ENCODE measurements at regions not wholly inside any gene's neighbourhood (a gene's known extent, or its start where the extent isn't known, plus 50 kb on each side); places are given as distances from the start of the nearest gene placed in this dataset.

GRCh38 chr10:128414568-128414967, 288.3 kb upstream of the MKI67 start:
- H3K4me3 ChIP-seq (ENCODE audit: low read depth in 1 of 3, low read length in 3 of 3), result no peak overlapping the region
- TF ChIP-seq RAD21 (IDR thresholded peaks at IDR 0.05), result no peak
- TF ChIP-seq RXRA (IDR thresholded peaks at IDR 0.05), result no peak
- TF ChIP-seq EGR1 (IDR thresholded peaks at IDR 0.05; ENCODE audit: low read depth in 2 of 2), result no peak
- TF ChIP-seq, protein P1, sequence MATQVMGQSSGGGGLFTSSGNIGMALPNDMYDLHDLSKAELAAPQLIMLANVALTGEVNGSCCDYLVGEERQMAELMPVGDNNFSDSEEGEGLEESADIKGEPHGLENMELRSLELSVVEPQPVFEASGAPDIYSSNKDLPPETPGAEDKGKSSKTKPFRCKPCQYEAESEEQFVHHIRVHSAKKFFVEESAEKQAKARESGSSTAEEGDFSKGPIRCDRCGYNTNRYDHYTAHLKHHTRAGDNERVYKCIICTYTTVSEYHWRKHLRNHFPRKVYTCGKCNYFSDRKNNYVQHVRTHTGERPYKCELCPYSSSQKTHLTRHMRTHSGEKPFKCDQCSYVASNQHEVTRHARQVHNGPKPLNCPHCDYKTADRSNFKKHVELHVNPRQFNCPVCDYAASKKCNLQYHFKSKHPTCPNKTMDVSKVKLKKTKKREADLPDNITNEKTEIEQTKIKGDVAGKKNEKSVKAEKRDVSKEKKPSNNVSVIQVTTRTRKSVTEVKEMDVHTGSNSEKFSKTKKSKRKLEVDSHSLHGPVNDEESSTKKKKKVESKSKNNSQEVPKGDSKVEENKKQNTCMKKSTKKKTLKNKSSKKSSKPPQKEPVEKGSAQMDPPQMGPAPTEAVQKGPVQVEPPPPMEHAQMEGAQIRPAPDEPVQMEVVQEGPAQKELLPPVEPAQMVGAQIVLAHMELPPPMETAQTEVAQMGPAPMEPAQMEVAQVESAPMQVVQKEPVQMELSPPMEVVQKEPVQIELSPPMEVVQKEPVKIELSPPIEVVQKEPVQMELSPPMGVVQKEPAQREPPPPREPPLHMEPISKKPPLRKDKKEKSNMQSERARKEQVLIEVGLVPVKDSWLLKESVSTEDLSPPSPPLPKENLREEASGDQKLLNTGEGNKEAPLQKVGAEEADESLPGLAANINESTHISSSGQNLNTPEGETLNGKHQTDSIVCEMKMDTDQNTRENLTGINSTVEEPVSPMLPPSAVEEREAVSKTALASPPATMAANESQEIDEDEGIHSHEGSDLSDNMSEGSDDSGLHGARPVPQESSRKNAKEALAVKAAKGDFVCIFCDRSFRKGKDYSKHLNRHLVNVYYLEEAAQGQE (IDR thresholded peaks at IDR 0.05), result no peak
- TF ChIP-seq YY1 (IDR thresholded peaks at IDR 0.05), result no peak
- no peak for TF ChIP-seq NR2F2 (IDR thresholded peaks at IDR 0.05)
- no peaks in the 10 kb centered on the region for H3K4me1 ChIP-seq (ENCODE audit: control insufficient read depth in 4 of 4, insufficient read depth in 4 of 4, low read length in 3 of 4)
- H3K36me3 ChIP-seq (ENCODE audit: control insufficient read depth in 4 of 4, insufficient read depth in 3 of 4, low read depth in 1 of 4, low read length in 3 of 4), result no peaks in the 10 kb centered on the region
- H3K9me3 ChIP-seq (ENCODE audit: control insufficient read depth in 4 of 4, low read length in 3 of 4), result peaks cover 0 to 1% (median 0%) of the 10 kb centered on the region in 4 donors
- no peak overlapping the region for H3K9ac ChIP-seq (ENCODE audit: low read depth in 1 of 2, low read length in 2 of 2)
- H3K27me3 ChIP-seq (ENCODE audit: control insufficient read depth in 4 of 4, insufficient read depth in 4 of 4, low read length in 3 of 4), result peaks cover 0 to 3% (median 0%) of the 10 kb centered on the region in 4 donors
- no peak overlapping the region for H3K27ac ChIP-seq (ENCODE audit: low read depth in 1 of 2, low read length in 2 of 2)
- no peak for DNase-seq (ENCODE audit: low spot score)
- WGBS, result 77% methylated on average over 5 of the region's 5 CpGs

DNA sequence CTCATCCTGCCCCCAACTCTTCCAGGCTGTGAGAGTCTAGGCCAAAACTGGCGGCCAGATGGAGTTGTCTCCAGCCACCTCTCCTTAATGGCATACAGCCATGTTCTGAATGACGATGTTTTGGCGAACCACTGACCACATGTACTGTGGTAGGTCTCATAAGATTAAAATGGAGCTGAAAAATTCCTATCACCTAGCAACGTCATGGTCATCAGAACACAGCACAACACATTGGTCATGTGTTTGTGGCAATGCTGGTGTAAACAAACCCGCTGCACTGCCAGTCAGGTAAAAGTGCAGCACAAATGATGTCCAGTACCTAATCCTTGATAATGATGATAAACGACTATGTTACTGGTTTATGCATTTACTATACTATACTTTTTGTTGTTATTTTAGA, 290.0 kb upstream of the MKI67 start:
- TF ChIP-seq CTCF (IDR thresholded peaks at IDR 0.05; ENCODE audit: low read depth, low read length, missing input control), result no peak
- TF ChIP-seq SP1 (IDR thresholded peaks at IDR 0.05), result no peak
- no peak for TF ChIP-seq ZBTB33 (IDR thresholded peaks at IDR 0.05)
- TF ChIP-seq, protein P1 (IDR thresholded peaks at IDR 0.05), result no peak
- no peak for TF ChIP-seq TAF1 (conservative IDR thresholded peaks at IDR 0.05)
- no peak for TF ChIP-seq FOXA1 (IDR thresholded peaks at IDR 0.05)
- TF ChIP-seq RAD21 (IDR thresholded peaks at IDR 0.05), result no peak
- no peak for TF ChIP-seq ATF3 (IDR thresholded peaks at IDR 0.05)
- no peak for TF ChIP-seq HNF4G (IDR thresholded peaks at IDR 0.05)
- no peak for TF ChIP-seq FOXA2 (IDR thresholded peaks at IDR 0.05)
- no peaks in the 10 kb centered on the region for H3K4me1 ChIP-seq (ENCODE audit: control insufficient read depth in 4 of 4, insufficient read depth in 4 of 4, low read length in 3 of 4)
- no peak for DNase-seq (ENCODE audit: low spot score)
- H3K27me3 ChIP-seq (ENCODE audit: control insufficient read depth in 4 of 4, insufficient read depth in 4 of 4, low read length in 3 of 4), result peaks cover 0 to 3% (median 0%) of the 10 kb centered on the region in 4 donors
- H3K36me3 ChIP-seq (ENCODE audit: control insufficient read depth in 4 of 4, insufficient read depth in 3 of 4, low read depth in 1 of 4, low read length in 3 of 4), result no peaks in the 10 kb centered on the region
- no peak overlapping the region for H3K4me3 ChIP-seq (ENCODE audit: low read depth in 1 of 3, low read length in 3 of 3)
- H3K27ac ChIP-seq (ENCODE audit: low read depth in 1 of 2, low read length in 2 of 2), result no peak overlapping the region
- WGBS, result 84% methylated on average over 6 of the region's 6 CpGs
- H3K9me3 ChIP-seq (ENCODE audit: control insufficient read depth in 4 of 4, low read length in 3 of 4), result no peaks in the 10 kb centered on the region
- H3K9ac ChIP-seq (ENCODE audit: low read depth in 1 of 2, low read length in 2 of 2), result no peak overlapping the region

All from liver (tissue), 8 donors.